Stimulated activated CD4-positive, alpha-beta T cell treated with anti-CD3 and anti-CD28 coated beads, Interleukin-2, amount 100 ng/mL, for 4 hours (primary cell): ENCODE measurements at regions not wholly inside any gene's neighbourhood (a gene's known extent, or its start where the extent isn't known, plus 50 kb on each side); places are given as distances from the start of the nearest gene placed in this dataset.
"Not testable (repeated sequence)": the region's sequence is repeated elsewhere in the genome, so short reads cannot be mapped to it uniquely, and the experiment has no call there.

Experiments used
- DNase-seq: peaks from one replicate; pipeline ENCODE4 v3.0.0-alpha.2; 2020; ENCODE audit warnings: low read depth

- not testable (repeated sequence) for DNase-seq
Measured at GRCh38 chr4:3589946-3590924, 58.0 kb upstream of the LRPAP1 start.

GRCh38 chr4:3589379-3589778, 57.2 kb upstream of the LRPAP1 start:
- not testable (repeated sequence) for DNase-seq

GRCh38 chr4:3588517-3589194, 56.4 kb upstream of the LRPAP1 start:
- not testable (repeated sequence) for DNase-seq

- not testable (repeated sequence) for DNase-seq
Measured at GRCh38 chr4:3586596-3586995, 54.4 kb upstream of the LRPAP1 start.

GRCh38 chr4:3585567-3585966, 53.3 kb upstream of the LRPAP1 start:
- not testable (repeated sequence) for DNase-seq

- no peak for DNase-seq
Measured at GRCh38 chr4:3582091-3582475, 49.9 kb upstream of the LRPAP1 start.
